BLaER1 (cell line): ENCODE measurements at regions not wholly inside any gene's neighbourhood (a gene's known extent, or its start where the extent isn't known, plus 50 kb on each side); places are given as distances from the start of the nearest gene placed in this dataset.

Experiments used
- H3K27ac ChIP-seq: shearing (Covaris generic); formaldehyde crosslinking; 2 replicates; pipeline ENCODE4 v1.8.1; 2022
- H3K27me3 ChIP-seq: shearing (Covaris generic); formaldehyde crosslinking; 2 replicates; pipeline ENCODE4 v1.8.1; 2022
- H3K36me3 ChIP-seq: shearing (Covaris generic); formaldehyde crosslinking; 2 replicates; pipeline ENCODE4 v1.8.1; 2022
- H3K4me1 ChIP-seq: shearing (Covaris generic); formaldehyde crosslinking; 2 replicates; pipeline ENCODE4 v1.8.1; 2022
- H3K4me2 ChIP-seq: shearing (Covaris generic); formaldehyde crosslinking; 2 replicates; pipeline ENCODE4 v1.8.1; 2022
- H3K4me3 ChIP-seq: shearing (Covaris generic); formaldehyde crosslinking; 2 replicates; pipeline ENCODE4 v1.8.1; 2022
- H3K9ac ChIP-seq: shearing (Covaris generic); formaldehyde crosslinking; 2 replicates; pipeline ENCODE4 v1.8.1; 2022
- H3K9me3 ChIP-seq: shearing (Covaris generic); formaldehyde crosslinking; 2 replicates; pipeline ENCODE4 v1.8.1; 2022
- H4K20me1 ChIP-seq: shearing (Covaris generic); formaldehyde crosslinking; 2 replicates; pipeline ENCODE4 v1.8.1; 2022
- Cebpa-rat ChIP-seq: shearing (Covaris generic); IDR thresholded peaks from 2 replicates; pipeline ENCODE4 v1.8.1; 2022

DNA sequence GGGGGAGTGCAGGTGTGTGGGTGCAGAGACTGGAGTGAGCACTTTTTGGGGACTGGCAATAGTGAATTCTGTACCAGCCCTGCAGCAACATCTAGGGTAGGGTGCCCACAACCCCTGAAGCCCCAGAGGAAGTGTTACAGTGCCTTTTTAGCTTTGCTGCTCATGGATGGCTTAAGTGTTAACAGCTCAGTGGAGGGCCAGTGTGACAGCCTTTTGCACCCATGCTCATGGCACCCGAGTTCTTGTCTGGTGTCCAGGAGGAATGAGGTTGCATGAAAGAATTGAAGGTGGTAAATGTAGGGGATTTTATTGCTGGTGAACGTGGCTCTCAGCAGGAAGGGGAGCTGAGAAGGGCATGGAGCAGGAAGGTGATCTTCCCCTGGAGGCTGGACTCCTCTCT lies 107.3 kb downstream of the MRPL36 start:
- Histone ChIP-seq H3K4me3 (no peak overlapping the region), H3K9ac (no peak overlapping the region), H3K27ac (no peak overlapping the region), H4K20me1 (no peaks in the 10 kb centered on the region), H3K36me3 (no peaks in the 10 kb centered on the region), H3K4me2 (no peak overlapping the region), H3K4me1 (no peaks in the 10 kb centered on the region), H3K27me3 (no peaks in the 10 kb centered on the region), H3K9me3 (peaks cover 11% of the 10 kb centered on the region; the same call in 1 of the 2 replicates)
- no peak for TF ChIP-seq Cebpa-rat

DNA sequence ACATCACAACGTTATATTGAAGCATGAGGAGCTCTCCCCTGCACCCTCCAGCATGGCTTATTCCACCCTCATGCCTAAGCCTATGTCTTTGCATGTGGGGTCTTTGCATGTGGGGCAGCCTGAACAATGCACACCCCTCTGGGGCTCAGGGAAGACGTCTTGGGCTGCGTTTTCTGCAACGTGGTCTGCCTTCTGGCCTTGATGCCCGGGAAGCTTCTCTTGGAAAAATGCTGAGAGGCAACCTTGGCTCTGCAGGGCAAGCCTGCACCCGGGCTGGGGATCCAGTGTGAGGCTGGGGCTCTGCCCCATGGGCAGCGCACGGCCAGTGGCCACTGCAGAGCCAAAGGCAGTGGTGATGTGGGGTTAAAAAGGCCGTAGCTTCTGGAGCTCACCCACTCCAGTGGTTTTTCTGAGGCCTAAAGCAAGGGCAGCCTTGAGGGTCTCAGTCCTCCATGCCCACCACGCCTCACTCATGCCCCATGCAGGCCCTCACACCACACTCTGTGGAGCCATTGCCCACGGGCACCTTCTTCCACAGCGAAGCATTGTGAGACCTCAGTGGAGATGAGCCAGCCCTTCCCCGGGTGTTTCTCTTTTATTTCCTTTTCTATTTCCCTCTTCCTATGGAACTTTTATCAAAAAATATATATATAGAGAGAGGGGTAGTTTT lies 112.2 kb downstream of the MRPL36 start:
- H3K4me1 ChIP-seq, result peaks cover 5% of the 10 kb centered on the region; the same call in 1 of the 2 replicates
- H3K4me3 ChIP-seq, result no peak overlapping the region
- no peak overlapping the region for H3K9ac ChIP-seq
- H3K27me3 ChIP-seq, result no peaks in the 10 kb centered on the region
- H3K9me3 ChIP-seq, result peaks cover 11% of the 10 kb centered on the region; the same call in 1 of the 2 replicates
- H3K27ac ChIP-seq, result no peak overlapping the region
- H3K4me2 ChIP-seq, result no peak overlapping the region
- TF ChIP-seq Cebpa-rat, result no peak
- H4K20me1 ChIP-seq, result no peaks in the 10 kb centered on the region
- H3K36me3 ChIP-seq, result no peaks in the 10 kb centered on the region

DNA sequence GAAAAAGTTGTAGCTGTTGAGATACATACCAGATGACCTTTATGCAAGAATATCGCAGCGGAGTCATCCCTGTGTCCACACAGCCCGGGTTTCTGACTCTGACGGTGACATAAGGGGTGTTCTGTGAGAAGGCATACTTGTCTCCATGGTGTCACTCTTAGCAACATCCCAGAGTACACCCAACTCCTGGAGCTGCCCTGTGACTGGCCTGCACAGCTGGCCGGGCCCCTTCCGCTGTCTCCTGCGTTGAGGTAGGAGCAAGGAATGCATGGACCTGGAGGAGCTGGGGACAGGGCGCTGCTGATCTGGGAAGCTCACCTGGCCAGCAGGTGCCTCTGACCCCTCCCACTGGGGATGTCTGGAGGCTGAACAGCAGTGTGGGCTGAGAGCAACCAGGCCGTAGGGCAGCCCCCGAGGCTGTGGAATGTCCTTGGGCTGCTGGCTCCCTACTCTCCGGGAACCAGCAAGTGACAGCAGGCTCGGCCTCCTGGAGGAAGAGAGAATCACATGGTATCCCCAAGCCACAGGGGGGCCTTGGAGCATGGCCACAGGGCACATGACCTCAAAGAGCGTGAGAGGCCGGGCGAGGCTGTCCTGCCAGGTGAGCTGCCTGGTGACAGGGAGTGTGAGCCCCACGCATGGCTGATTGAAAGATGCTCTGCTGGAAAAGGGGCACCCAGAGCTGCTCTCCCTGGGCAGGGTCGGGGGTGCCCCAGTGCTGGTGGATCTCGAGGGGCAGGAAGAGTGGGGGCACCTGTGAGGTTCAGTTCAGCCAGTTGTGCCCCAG lies 113.4 kb downstream of the MRPL36 start:
- no peak overlapping the region for H3K9ac ChIP-seq
- no peaks in the 10 kb centered on the region for H4K20me1 ChIP-seq
- H3K4me3 ChIP-seq, result no peak overlapping the region
- H3K27me3 ChIP-seq, result no peaks in the 10 kb centered on the region
- H3K36me3 ChIP-seq, result no peaks in the 10 kb centered on the region
- no peak for TF ChIP-seq Cebpa-rat
- peaks cover 5% of the 10 kb centered on the region; the same call in 1 of the 2 replicates for H3K4me1 ChIP-seq
- peaks cover 11% of the 10 kb centered on the region; the same call in 1 of the 2 replicates for H3K9me3 ChIP-seq
- no peak overlapping the region for H3K4me2 ChIP-seq
- H3K27ac ChIP-seq, result no peak overlapping the region

DNA sequence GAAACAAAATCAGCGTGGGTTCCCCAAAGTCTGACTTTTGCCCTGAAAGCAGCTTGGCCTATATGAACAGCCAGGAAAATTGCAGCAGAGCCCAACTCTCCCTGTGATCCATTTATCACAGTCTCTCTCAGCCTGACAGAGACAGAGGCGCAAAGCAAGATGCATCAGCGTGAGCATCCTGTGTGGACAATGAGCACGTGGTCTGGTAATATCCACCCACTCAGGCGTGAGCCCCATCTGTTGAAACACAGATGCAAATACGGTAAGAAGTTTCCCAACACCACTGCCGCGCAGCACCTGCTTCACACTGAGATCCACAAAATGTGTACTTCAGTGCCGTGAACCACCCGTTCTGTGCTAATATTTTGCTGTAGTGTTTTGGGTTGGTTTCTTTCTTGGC lies 114.6 kb downstream of the MRPL36 start:
- H4K20me1 ChIP-seq, result no peaks in the 10 kb centered on the region
- H3K4me3 ChIP-seq, result no peak overlapping the region
- H3K27me3 ChIP-seq, result no peaks in the 10 kb centered on the region
- H3K36me3 ChIP-seq, result no peaks in the 10 kb centered on the region
- no peak overlapping the region for H3K27ac ChIP-seq
- no peak overlapping the region for H3K9ac ChIP-seq
- H3K9me3 ChIP-seq, result peaks cover 11% of the 10 kb centered on the region; the same call in 1 of the 2 replicates
- no peak overlapping the region for H3K4me2 ChIP-seq
- TF ChIP-seq Cebpa-rat, result no peak
- peaks cover 5% of the 10 kb centered on the region; the same call in 1 of the 2 replicates for H3K4me1 ChIP-seq

DNA sequence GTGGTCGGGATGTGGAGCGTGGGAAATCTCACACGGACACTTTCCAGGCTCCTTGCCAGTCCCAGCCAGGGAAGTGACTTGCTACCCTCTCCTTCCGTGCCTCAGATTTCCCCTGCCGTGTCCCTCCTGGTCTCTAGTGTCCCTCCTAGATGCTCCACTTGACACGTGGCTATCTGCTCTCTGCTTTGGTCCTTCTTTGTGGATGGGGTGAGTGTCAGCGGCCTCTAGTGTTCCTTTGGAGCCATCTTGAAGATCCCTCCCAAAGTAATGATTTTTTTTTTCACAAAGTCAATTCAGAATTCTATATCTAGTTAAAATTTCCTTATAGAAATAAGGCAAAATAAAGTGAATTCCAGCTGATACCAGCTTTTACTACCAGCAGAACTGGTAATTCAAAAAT lies 117.7 kb downstream of the MRPL36 start:
- no peak overlapping the region for H3K27ac ChIP-seq
- no peaks in the 10 kb centered on the region for H3K36me3 ChIP-seq
- no peak overlapping the region for H3K4me2 ChIP-seq
- no peaks in the 10 kb centered on the region for H3K27me3 ChIP-seq
- no peak overlapping the region for H3K9ac ChIP-seq
- TF ChIP-seq Cebpa-rat, result no peak
- H3K9me3 ChIP-seq, result peaks cover 17% of the 10 kb centered on the region
- no peak overlapping the region for H3K4me3 ChIP-seq
- H3K4me1 ChIP-seq, result peaks cover 5% of the 10 kb centered on the region; the same call in 1 of the 2 replicates
- H4K20me1 ChIP-seq, result no peaks in the 10 kb centered on the region

DNA sequence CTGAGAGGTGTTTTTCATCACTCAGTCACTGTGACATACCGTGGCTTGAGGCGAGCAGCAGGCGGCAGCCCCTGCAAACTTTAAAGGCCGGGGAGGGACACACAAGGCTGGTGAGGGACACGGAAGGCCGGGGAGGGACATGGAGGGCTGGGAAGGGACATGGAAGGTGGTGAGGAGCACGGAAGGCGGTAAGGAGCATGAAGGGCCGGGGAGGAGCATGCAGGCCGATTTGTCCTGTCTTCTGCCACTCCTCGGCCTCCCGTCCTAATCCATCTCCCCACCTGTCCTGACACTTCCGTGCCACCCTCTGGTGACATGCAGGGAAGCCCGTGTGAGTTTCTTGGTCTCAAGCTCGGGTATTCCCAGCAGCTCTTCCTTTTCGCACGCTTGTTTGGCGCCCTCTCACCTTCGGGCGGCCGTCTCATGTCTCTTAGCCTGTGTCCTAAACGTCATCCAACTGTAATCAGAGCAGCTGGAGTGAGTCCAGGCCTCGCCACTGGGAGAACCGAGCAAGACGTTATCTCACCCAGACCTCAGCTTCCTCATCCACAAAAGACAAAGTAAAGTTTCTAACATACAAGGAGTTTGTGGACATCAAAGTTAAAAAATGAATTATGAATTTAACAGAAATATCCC lies 126.5 kb downstream of the MRPL36 start:
- H3K9me3 ChIP-seq, result peaks cover 11% of the 10 kb centered on the region
- no peaks in the 10 kb centered on the region for H4K20me1 ChIP-seq
- H3K36me3 ChIP-seq, result no peaks in the 10 kb centered on the region
- peaks cover 6% of the 10 kb centered on the region for H3K4me1 ChIP-seq
- TF ChIP-seq Cebpa-rat, result no peak
- H3K4me3 ChIP-seq, result no peak overlapping the region
- H3K9ac ChIP-seq, result no peak overlapping the region
- no peak overlapping the region for H3K4me2 ChIP-seq
- no peak overlapping the region for H3K27ac ChIP-seq
- H3K27me3 ChIP-seq, result peaks cover 14% of the 10 kb centered on the region

DNA sequence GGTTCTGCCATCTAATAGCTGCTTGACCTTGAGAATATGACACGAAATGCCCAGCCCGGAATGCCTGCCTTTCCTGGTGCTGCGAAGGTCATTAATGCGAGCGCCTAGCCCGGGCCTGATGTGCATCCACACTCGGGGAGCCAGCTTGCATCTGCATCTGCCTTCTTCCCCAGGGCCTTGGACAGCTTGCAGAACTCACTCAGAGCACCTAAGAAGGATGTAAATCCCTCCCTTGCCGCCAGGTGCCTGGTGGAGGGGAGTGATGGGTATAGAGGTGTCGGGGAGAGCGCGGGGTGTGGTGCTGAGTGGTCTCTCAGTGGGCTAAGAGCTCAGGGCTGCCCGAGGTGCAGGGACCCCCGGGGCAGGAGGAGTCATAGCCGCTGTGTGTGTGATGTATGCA lies 127.2 kb downstream of the MRPL36 start:
- H3K27me3 ChIP-seq, result peaks cover 22% of the 10 kb centered on the region
- no peaks in the 10 kb centered on the region for H4K20me1 ChIP-seq
- no peak overlapping the region for H3K4me2 ChIP-seq
- no peak for TF ChIP-seq Cebpa-rat
- H3K9ac ChIP-seq, result no peak overlapping the region
- no peak overlapping the region for H3K4me3 ChIP-seq
- peaks cover 13% of the 10 kb centered on the region for H3K4me1 ChIP-seq
- no peak overlapping the region for H3K27ac ChIP-seq
- H3K9me3 ChIP-seq, result peaks cover 9% of the 10 kb centered on the region; the same call in 1 of the 2 replicates
- no peaks in the 10 kb centered on the region for H3K36me3 ChIP-seq

DNA sequence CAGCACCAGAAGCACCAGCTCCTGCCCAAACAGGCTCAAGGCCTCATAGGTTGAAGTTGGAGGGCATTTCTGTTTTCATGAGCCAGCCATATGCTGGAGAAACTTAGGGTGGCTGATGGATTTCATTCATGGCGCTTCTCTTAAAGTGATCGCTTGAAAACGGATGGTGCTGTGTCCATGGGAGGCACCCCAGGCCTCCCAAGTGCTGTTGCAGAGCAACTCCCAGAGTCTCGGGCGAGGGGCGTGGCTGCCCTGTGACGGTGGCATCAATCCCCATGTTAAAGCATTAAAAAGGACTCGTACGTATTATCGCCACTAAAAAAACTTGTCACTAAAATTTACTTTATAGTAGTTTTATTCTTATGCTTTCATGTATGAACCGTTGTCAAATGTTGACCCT lies 128.3 kb downstream of the MRPL36 start:
- TF ChIP-seq Cebpa-rat, result no peak
- H3K36me3 ChIP-seq, result no peaks in the 10 kb centered on the region
- H3K4me1 ChIP-seq, result peaks cover 19% of the 10 kb centered on the region
- no peak overlapping the region for H3K4me2 ChIP-seq
- no peak overlapping the region for H3K9ac ChIP-seq
- H4K20me1 ChIP-seq, result no peaks in the 10 kb centered on the region
- peaks cover 29% of the 10 kb centered on the region for H3K27me3 ChIP-seq
- no peak overlapping the region for H3K4me3 ChIP-seq
- no peak overlapping the region for H3K27ac ChIP-seq
- H3K9me3 ChIP-seq, result peaks cover 9% of the 10 kb centered on the region; the same call in 1 of the 2 replicates

DNA sequence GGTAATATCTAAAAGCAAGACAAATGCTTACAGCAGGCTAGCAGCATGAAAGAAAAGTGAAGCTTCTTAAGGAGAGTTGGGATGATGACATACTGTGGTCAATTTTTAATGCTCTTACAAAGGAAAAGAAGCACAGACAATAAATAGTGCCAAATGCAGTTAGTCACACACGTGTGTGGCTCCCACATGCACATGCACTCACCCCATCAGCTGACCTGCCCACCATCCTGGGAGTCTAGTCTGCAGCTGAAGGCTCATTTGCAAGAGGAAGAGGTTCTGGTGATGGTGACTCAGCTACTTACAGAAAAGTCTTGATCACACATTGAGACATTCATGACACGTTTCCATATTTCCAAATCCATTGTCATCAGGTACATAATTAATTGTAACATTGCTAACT lies 129.3 kb downstream of the MRPL36 start:
- Histone ChIP-seq H3K9me3 (peaks cover 9% of the 10 kb centered on the region; the same call in 1 of the 2 replicates), H3K4me3 (no peak overlapping the region), H3K27ac (no peak overlapping the region), H4K20me1 (no peaks in the 10 kb centered on the region), H3K27me3 (peaks cover 39% of the 10 kb centered on the region), H3K4me1 (peaks cover 21% of the 10 kb centered on the region), H3K36me3 (no peaks in the 10 kb centered on the region), H3K4me2 (no peak overlapping the region), H3K9ac (no peak overlapping the region)
- no peak for TF ChIP-seq Cebpa-rat
